ENCODE measurements at regions not wholly inside any gene's neighbourhood (a gene's known extent, or its start where the extent isn't known, plus 50 kb on each side); places are given as distances from the start of the nearest gene placed in this dataset.

GRCh38 chr3:187920030-187920429 is 174.8 kb upstream of the BCL6 start:
- TF ChIP-seq SIN3A (IDR thresholded peaks at IDR 0.05; ENCODE audit: borderline replicate concordance, insufficient read depth, low read length) (no peak), POLR2AphosphoS5 (IDR thresholded peaks at IDR 0.05; ENCODE audit: low read depth, low read length) (no peak), TAF1 (IDR thresholded peaks at IDR 0.05; ENCODE audit: borderline replicate concordance, insufficient read depth, low read length) (no peak), FOXP2 (optimal IDR thresholded peaks at IDR 0.05; ENCODE audit: borderline replicate concordance, extremely low read depth, extremely low read length, insufficient read depth) (no peak)
- TF ChIP-seq, protein P1, sequence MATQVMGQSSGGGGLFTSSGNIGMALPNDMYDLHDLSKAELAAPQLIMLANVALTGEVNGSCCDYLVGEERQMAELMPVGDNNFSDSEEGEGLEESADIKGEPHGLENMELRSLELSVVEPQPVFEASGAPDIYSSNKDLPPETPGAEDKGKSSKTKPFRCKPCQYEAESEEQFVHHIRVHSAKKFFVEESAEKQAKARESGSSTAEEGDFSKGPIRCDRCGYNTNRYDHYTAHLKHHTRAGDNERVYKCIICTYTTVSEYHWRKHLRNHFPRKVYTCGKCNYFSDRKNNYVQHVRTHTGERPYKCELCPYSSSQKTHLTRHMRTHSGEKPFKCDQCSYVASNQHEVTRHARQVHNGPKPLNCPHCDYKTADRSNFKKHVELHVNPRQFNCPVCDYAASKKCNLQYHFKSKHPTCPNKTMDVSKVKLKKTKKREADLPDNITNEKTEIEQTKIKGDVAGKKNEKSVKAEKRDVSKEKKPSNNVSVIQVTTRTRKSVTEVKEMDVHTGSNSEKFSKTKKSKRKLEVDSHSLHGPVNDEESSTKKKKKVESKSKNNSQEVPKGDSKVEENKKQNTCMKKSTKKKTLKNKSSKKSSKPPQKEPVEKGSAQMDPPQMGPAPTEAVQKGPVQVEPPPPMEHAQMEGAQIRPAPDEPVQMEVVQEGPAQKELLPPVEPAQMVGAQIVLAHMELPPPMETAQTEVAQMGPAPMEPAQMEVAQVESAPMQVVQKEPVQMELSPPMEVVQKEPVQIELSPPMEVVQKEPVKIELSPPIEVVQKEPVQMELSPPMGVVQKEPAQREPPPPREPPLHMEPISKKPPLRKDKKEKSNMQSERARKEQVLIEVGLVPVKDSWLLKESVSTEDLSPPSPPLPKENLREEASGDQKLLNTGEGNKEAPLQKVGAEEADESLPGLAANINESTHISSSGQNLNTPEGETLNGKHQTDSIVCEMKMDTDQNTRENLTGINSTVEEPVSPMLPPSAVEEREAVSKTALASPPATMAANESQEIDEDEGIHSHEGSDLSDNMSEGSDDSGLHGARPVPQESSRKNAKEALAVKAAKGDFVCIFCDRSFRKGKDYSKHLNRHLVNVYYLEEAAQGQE (IDR thresholded peaks at IDR 0.05; ENCODE audit: insufficient read depth in 1 of 2, low read depth in 2 of 2, low read length in 2 of 2), result no peak

DNA sequence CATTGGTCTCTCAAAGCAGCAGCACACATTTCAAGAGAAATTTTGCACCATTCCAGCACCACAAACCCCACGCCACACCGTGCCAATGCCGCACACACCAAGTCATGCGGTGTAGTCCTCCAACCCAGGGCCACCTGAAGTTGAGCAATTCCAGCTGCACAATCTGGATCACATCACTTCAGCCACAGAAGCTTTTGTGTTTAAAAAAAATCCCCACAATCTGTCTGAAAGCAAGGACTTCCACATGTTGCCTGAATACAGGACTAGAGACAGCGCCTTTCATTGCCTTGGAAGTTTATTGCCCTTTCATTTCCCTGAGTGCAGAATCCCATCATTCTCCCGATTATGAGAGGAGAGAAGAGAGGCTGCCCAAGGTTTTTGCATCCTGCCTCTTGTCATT is 175.6 kb upstream of the BCL6 start:
- no peak for TF ChIP-seq TAF1 (IDR thresholded peaks at IDR 0.05; ENCODE audit: borderline replicate concordance, insufficient read depth, low read length)
- TF ChIP-seq FOXP2 (optimal IDR thresholded peaks at IDR 0.05; ENCODE audit: borderline replicate concordance, extremely low read depth, extremely low read length, insufficient read depth), result no peak
- no peak for TF ChIP-seq SIN3A (IDR thresholded peaks at IDR 0.05; ENCODE audit: borderline replicate concordance, insufficient read depth, low read length)
- TF ChIP-seq, protein P1 (IDR thresholded peaks at IDR 0.05; ENCODE audit: insufficient read depth in 1 of 2, low read depth in 2 of 2, low read length in 2 of 2), result no peak
- TF ChIP-seq POLR2AphosphoS5 (IDR thresholded peaks at IDR 0.05; ENCODE audit: low read depth, low read length), result no peak

GRCh38 chr3:187921391-187922074 is 176.3 kb upstream of the BCL6 start:
- TF ChIP-seq TAF1 (IDR thresholded peaks at IDR 0.05; ENCODE audit: borderline replicate concordance, insufficient read depth, low read length), result no peak

GRCh38 chr3:187922704-187923416 is 177.6 kb upstream of the BCL6 start:
- TF ChIP-seq FOXP2 (optimal IDR thresholded peaks at IDR 0.05; ENCODE audit: borderline replicate concordance, extremely low read depth, extremely low read length, insufficient read depth) (no peak), POLR2AphosphoS5 (IDR thresholded peaks at IDR 0.05; ENCODE audit: low read depth, low read length) (no peak), SIN3A (IDR thresholded peaks at IDR 0.05; ENCODE audit: borderline replicate concordance, insufficient read depth, low read length) (no peak), TAF1 (IDR thresholded peaks at IDR 0.05; ENCODE audit: borderline replicate concordance, insufficient read depth, low read length) (no peak)
- TF ChIP-seq, protein P1 (IDR thresholded peaks at IDR 0.05; ENCODE audit: insufficient read depth in 1 of 2, low read depth in 2 of 2, low read length in 2 of 2), result no peak

- TF ChIP-seq POLR2AphosphoS5 (IDR thresholded peaks at IDR 0.05; ENCODE audit: low read depth, low read length) (no peak), TAF1 (IDR thresholded peaks at IDR 0.05; ENCODE audit: borderline replicate concordance, insufficient read depth, low read length) (no peak), FOXP2 (optimal IDR thresholded peaks at IDR 0.05; ENCODE audit: borderline replicate concordance, extremely low read depth, extremely low read length, insufficient read depth) (no peak), SIN3A (IDR thresholded peaks at IDR 0.05; ENCODE audit: borderline replicate concordance, insufficient read depth, low read length) (no peak)
- TF ChIP-seq, protein P1 (IDR thresholded peaks at IDR 0.05; ENCODE audit: insufficient read depth in 1 of 2, low read depth in 2 of 2, low read length in 2 of 2), result no peak
These were observed 179.4 kb upstream of the BCL6 start for GRCh38 chr3:187924651-187925050.

Data from PFSK-1 (cell line).